ENCODE measurements at regions not wholly inside any gene's neighbourhood (a gene's known extent, or its start where the extent isn't known, plus 50 kb on each side); places are given as distances from the start of the nearest gene placed in this dataset.

DNA sequence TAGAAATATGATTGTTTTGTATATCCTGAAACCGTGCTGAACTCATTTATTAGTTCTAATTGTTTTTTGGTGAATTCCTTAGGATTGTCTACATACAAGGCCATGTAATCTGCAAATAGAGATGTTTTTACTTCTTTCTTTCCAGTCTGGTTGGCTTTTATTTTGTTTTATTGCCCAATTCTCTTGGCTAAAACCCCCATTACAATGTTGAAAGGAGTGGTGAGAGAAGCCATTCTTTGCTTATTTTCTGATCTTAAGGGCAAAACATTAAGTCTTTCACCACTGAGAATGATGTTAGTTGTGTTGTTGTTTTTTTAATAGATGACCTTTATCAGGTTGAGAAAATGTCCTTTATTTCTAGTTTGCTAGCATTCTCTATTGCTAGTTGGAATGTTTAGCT lies 157.3 kb downstream of the NTMT2 start:
- H3K9me3 ChIP-seq = no peaks in the 10 kb centered on the region
- TF ChIP-seq, protein P1, sequence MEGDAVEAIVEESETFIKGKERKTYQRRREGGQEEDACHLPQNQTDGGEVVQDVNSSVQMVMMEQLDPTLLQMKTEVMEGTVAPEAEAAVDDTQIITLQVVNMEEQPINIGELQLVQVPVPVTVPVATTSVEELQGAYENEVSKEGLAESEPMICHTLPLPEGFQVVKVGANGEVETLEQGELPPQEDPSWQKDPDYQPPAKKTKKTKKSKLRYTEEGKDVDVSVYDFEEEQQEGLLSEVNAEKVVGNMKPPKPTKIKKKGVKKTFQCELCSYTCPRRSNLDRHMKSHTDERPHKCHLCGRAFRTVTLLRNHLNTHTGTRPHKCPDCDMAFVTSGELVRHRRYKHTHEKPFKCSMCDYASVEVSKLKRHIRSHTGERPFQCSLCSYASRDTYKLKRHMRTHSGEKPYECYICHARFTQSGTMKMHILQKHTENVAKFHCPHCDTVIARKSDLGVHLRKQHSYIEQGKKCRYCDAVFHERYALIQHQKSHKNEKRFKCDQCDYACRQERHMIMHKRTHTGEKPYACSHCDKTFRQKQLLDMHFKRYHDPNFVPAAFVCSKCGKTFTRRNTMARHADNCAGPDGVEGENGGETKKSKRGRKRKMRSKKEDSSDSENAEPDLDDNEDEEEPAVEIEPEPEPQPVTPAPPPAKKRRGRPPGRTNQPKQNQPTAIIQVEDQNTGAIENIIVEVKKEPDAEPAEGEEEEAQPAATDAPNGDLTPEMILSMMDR (IDR thresholded peaks at IDR 0.05) = no peak
- no peak overlapping the region for H3K4me3 ChIP-seq
- no peaks in the 10 kb centered on the region for H3K27me3 ChIP-seq
- ATAC-seq (no peak), FAIRE-seq (no peak), DNase-seq (no peak)
- no peaks in the 10 kb centered on the region for H3K4me1 ChIP-seq
- H3K36me3 ChIP-seq = no peaks in the 10 kb centered on the region
- no peak overlapping the region for H3K27ac ChIP-seq
- intact Hi-C loops (cut with DNase I) = no loop called here
- WGBS, 2 donors = 70 to 74% methylated on average over 1 of the region's 1 CpG

DNA sequence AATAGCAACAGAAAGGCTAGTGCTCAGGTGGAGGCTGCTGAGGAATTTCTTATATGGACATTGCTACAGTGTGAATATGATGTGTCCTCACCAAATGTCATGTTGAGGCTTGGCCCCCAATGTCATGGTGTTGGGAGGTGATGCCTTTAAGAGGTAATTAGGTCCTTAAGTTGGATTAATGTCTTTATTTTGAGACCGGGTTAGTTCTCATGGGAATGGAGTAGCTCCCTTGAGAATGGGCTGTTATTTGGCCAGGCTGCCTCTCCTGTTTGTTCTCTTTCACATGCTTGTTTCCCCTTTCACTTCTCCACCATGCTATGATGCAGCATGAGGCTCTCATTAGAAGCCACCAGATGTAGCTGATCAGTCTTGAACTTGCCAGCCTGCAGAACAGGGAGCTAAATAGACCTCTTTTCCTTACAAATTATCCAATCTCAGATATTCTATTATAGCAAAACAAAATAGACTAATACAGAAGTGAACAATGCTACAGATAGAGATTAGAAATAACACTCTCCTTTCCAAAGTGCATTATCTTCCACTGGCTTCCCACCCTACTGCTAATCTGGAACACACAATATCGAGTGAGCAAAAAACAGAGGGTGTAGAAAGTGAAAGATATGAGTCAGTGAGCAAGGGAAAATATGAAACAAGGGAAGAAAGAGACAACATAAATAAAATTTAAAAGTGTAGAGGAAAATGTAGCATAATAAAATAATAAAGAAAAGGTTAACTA lies 160.2 kb downstream of the NTMT2 start:
- no peak for ATAC-seq
- H3K36me3 ChIP-seq = no peaks in the 10 kb centered on the region
- H3K4me1 ChIP-seq = no peaks in the 10 kb centered on the region
- no peak for FAIRE-seq
- TF ChIP-seq, protein P1 (IDR thresholded peaks at IDR 0.05) = no peak
- H3K27me3 ChIP-seq = no peaks in the 10 kb centered on the region
- no peak overlapping the region for H3K27ac ChIP-seq
- WGBS, 2 donors = 64 to 79% methylated on average over 2 of the region's 2 CpGs
- intact Hi-C loops (cut with DNase I) = no loop called here
- H3K4me3 ChIP-seq = no peak overlapping the region
- DNase-seq = no peak
- no peaks in the 10 kb centered on the region for H3K9me3 ChIP-seq

DNA sequence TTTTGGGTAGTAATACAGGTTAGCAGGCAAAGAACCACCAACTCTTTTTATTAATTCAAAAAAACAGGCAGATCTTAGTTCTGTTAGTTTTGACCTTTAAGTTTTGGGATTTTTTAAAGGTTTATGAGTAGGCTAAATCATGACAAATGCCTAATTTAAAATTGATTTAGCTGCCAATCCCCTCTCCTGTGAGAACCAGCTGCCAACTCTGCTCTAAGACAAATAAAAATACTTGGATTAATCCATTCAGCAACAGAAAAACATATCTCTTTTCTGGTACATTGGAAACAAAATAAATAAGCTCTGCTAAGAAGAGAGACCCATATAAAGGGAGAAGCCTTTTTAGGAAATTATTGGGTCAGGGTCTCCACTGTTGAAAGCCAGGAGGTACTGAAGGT lies 160.8 kb downstream of the NTMT2 start:
- no peak overlapping the region for H3K27ac ChIP-seq
- no peak for FAIRE-seq
- intact Hi-C loops (cut with DNase I) = no loop called here
- no peaks in the 10 kb centered on the region for H3K36me3 ChIP-seq
- ATAC-seq = no peak
- no peak overlapping the region for H3K4me3 ChIP-seq
- no peak for DNase-seq
- H3K4me1 ChIP-seq = no peaks in the 10 kb centered on the region
- H3K9me3 ChIP-seq = no peaks in the 10 kb centered on the region
- TF ChIP-seq, protein P1 (IDR thresholded peaks at IDR 0.05) = no peak
- H3K27me3 ChIP-seq = no peaks in the 10 kb centered on the region

DNA sequence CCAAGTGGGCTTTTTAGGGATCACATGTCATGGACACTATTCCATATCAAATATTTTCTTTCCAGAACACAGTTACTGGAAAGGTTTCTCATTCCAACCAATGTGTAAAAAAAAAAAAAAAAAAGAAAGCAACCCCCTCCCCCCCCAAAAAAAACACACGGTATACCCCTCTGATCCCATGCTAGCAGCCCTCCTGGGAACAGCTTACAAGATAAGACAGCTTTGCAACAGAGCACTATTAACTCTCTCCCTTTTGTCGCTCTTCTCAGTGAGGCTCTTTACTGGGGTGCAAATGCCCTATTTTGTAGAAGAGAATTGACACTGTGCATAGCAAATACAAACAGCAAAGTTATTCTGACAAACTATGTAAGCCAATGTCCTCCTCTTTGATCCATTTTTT lies 161.2 kb downstream of the NTMT2 start:
- no peaks in the 10 kb centered on the region for H3K9me3 ChIP-seq
- 48 to 65% methylated on average over 2 of the region's 2 CpGs for WGBS, 2 donors
- H3K4me3 ChIP-seq = no peak overlapping the region
- H3K27me3 ChIP-seq = no peaks in the 10 kb centered on the region
- ATAC-seq (no peak), FAIRE-seq (no peak), DNase-seq (no peak)
- no peaks in the 10 kb centered on the region for H3K36me3 ChIP-seq
- intact Hi-C loops (cut with DNase I) = no loop called here
- H3K27ac ChIP-seq = no peak overlapping the region
- H3K4me1 ChIP-seq = no peaks in the 10 kb centered on the region
- TF ChIP-seq, protein P1 (IDR thresholded peaks at IDR 0.05) = no peak

DNA sequence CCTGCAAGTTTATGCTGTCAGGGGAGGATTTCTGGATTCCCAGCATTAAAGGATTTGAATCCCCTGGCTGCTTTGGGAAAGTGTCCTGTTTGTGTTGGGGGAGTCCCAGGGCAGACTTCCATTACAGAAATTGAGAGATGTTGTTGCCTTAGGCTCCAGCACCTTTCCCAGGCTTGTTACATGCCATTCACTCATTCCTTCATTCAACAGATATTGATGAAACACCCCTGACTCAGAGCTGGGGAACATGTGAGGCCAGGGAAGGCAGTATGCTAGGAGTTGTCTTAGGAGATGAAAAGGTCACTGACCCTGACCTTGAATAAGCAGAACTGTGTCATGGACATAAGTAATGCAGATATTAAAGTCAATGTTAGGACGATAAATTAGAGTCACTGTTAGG lies 161.7 kb downstream of the NTMT2 start:
- no peak overlapping the region for H3K27ac ChIP-seq
- H3K36me3 ChIP-seq = no peaks in the 10 kb centered on the region
- H3K27me3 ChIP-seq = no peaks in the 10 kb centered on the region
- intact Hi-C loops (cut with DNase I) = no loop called here
- no peak for DNase-seq
- no peak for ATAC-seq
- FAIRE-seq = no peak
- no peaks in the 10 kb centered on the region for H3K9me3 ChIP-seq
- WGBS, 2 donors = 29 to 43% methylated on average over 1 of the region's 1 CpG
- TF ChIP-seq, protein P1 (IDR thresholded peaks at IDR 0.05) = no peak
- H3K4me3 ChIP-seq = no peak overlapping the region
- H3K4me1 ChIP-seq = no peaks in the 10 kb centered on the region

All from pancreas (tissue), 10 donors.